ENCODE measurements at regions not wholly inside any gene's neighbourhood (a gene's known extent, or its start where the extent isn't known, plus 50 kb on each side); places are given as distances from the start of the nearest gene placed in this dataset.

DNA sequence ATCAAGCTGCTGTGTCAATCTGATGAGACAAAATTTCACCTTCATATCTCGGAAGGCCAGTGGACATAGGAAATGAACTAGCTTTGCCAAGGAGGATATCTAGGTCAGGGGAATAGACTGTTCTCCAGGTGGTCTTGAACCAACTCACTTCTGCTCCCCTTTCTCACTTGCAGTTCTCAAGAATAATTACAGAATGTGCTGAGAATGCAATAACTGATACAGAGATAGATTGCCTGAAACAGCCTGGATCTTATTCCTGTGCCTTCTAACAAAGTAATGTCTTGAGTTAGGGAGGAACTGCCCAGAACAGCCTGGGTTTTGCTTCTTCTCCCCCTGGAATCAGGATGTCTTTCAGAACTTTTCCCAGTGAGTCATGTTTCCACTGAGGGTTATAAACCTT, 636.7 kb downstream of the KCNT2 start:
- TF ChIP-seq, protein P1, sequence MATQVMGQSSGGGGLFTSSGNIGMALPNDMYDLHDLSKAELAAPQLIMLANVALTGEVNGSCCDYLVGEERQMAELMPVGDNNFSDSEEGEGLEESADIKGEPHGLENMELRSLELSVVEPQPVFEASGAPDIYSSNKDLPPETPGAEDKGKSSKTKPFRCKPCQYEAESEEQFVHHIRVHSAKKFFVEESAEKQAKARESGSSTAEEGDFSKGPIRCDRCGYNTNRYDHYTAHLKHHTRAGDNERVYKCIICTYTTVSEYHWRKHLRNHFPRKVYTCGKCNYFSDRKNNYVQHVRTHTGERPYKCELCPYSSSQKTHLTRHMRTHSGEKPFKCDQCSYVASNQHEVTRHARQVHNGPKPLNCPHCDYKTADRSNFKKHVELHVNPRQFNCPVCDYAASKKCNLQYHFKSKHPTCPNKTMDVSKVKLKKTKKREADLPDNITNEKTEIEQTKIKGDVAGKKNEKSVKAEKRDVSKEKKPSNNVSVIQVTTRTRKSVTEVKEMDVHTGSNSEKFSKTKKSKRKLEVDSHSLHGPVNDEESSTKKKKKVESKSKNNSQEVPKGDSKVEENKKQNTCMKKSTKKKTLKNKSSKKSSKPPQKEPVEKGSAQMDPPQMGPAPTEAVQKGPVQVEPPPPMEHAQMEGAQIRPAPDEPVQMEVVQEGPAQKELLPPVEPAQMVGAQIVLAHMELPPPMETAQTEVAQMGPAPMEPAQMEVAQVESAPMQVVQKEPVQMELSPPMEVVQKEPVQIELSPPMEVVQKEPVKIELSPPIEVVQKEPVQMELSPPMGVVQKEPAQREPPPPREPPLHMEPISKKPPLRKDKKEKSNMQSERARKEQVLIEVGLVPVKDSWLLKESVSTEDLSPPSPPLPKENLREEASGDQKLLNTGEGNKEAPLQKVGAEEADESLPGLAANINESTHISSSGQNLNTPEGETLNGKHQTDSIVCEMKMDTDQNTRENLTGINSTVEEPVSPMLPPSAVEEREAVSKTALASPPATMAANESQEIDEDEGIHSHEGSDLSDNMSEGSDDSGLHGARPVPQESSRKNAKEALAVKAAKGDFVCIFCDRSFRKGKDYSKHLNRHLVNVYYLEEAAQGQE (IDR thresholded peaks at IDR 0.05; ENCODE audit: insufficient read depth in 1 of 2, low read depth in 2 of 2, low read length in 2 of 2): no peak
- TF ChIP-seq POLR2AphosphoS5 (IDR thresholded peaks at IDR 0.05; ENCODE audit: low read depth, low read length): no peak
- no peak for TF ChIP-seq TAF1 (IDR thresholded peaks at IDR 0.05; ENCODE audit: borderline replicate concordance, insufficient read depth, low read length)
